H9 (cell line): ENCODE measurements at regions not wholly inside any gene's neighbourhood (a gene's known extent, or its start where the extent isn't known, plus 50 kb on each side); places are given as distances from the start of the nearest gene placed in this dataset.

Experiments used
- DNase-seq: peaks from one replicate; pipeline ENCODE4 v3.0.0-alpha.2; 2017
- H2AFZ ChIP-seq: one replicate; pipeline ENCODE4 v1.6.1; 2013; ENCODE audit warnings: mild to moderate bottlenecking, low read length, control low read depth, moderate library complexity
- H2AK5ac ChIP-seq: 2 replicates; pipeline ENCODE4 v1.6.1; 2013; ENCODE audit warnings: low read length, control low read depth, mixed read lengths; ENCODE audit not compliant: insufficient read length
- H2BK120ac ChIP-seq: one replicate; pipeline ENCODE4 v1.6.1; 2013; ENCODE audit warnings: low read depth, mild to moderate bottlenecking, low read length, control low read depth, inconsistent platforms; ENCODE audit not compliant: poor library complexity, severe bottlenecking
- H2BK12ac ChIP-seq: 2 replicates; pipeline ENCODE4 v1.6.1; 2013; ENCODE audit warnings: low read length, control low read depth, mixed read lengths, low read depth; ENCODE audit not compliant: insufficient read length
- H2BK15ac ChIP-seq: 2 replicates; pipeline ENCODE4 v1.6.1; 2013; ENCODE audit warnings: low read depth, low read length, control low read depth
- H2BK20ac ChIP-seq: one replicate; pipeline ENCODE4 v1.6.1; 2013; ENCODE audit warnings: low read depth, mild to moderate bottlenecking, low read length, control low read depth, inconsistent platforms; ENCODE audit not compliant: poor library complexity, severe bottlenecking
- H2BK5ac ChIP-seq: 2 replicates; pipeline ENCODE4 v1.6.1; 2013; ENCODE audit warnings: low read length, control low read depth, mixed read lengths; ENCODE audit not compliant: insufficient read length
- H3K14ac ChIP-seq: 2 replicates; pipeline ENCODE4 v1.6.1; 2013; ENCODE audit warnings: low read length, control low read depth; ENCODE audit not compliant: insufficient read depth
- H3K18ac ChIP-seq: 2 replicates; pipeline ENCODE4 v1.6.1; 2013; ENCODE audit warnings: low read depth, mild to moderate bottlenecking, mixed read lengths, low read length, control low read depth; ENCODE audit not compliant: insufficient read length
- H3K23ac ChIP-seq: 2 replicates; pipeline ENCODE4 v1.6.1; 2013; ENCODE audit warnings: low read length, control low read depth, mixed read lengths, low read depth; ENCODE audit not compliant: insufficient read length
- H3K23me2 ChIP-seq: 2 replicates; pipeline ENCODE4 v1.6.1; 2013; ENCODE audit warnings: low read depth, mild to moderate bottlenecking, mixed read lengths, low read length, control low read depth; ENCODE audit not compliant: insufficient read length, poor library complexity, severe bottlenecking
- H3K27ac ChIP-seq: 2 replicates; pipeline ENCODE4 v1.5.1; 2013; ENCODE audit warnings: low read length, control low read depth, mixed read lengths, low read depth; ENCODE audit not compliant: insufficient read length
- H3K27me3 ChIP-seq: 2 replicates; pipeline ENCODE4 v1.6.1; 2013; ENCODE audit warnings: low read length, control low read depth, inconsistent platforms; ENCODE audit not compliant: insufficient read depth
- H3K4ac ChIP-seq: 2 replicates; pipeline ENCODE4 v1.6.1; 2013; ENCODE audit warnings: low read depth, mild to moderate bottlenecking, control low read depth, inconsistent platforms, low read length, moderate library complexity
- H3K4me1 ChIP-seq: 2 replicates; pipeline ENCODE4 v1.6.1; 2013; ENCODE audit warnings: low read length, control low read depth, inconsistent platforms; ENCODE audit not compliant: insufficient read depth
- H3K4me2 ChIP-seq: 2 replicates; pipeline ENCODE4 v1.6.1; 2013; ENCODE audit warnings: low read length, control low read depth, mixed read lengths; ENCODE audit not compliant: insufficient read length, insufficient read depth
- H3K56ac ChIP-seq: 2 replicates; pipeline ENCODE4 v1.6.1; 2013; ENCODE audit warnings: low read depth, mild to moderate bottlenecking, mixed read lengths, low read length, control low read depth; ENCODE audit not compliant: insufficient read length
- H3K79me1 ChIP-seq: 2 replicates; pipeline ENCODE4 v1.6.1; 2013; ENCODE audit warnings: low read depth, mild to moderate bottlenecking, moderate library complexity, low read length, control low read depth, inconsistent platforms; ENCODE audit not compliant: insufficient read depth, poor library complexity, severe bottlenecking
- H3K79me2 ChIP-seq: 2 replicates; pipeline ENCODE4 v1.6.1; 2013; ENCODE audit warnings: low read length, control low read depth, inconsistent platforms; ENCODE audit not compliant: insufficient read depth
- H3K9ac ChIP-seq: 2 replicates; pipeline ENCODE4 v1.6.1; 2013; ENCODE audit warnings: low read length, control low read depth, mixed read lengths; ENCODE audit not compliant: insufficient read length; ENCODE audit errors: extremely low read depth
- H3K9me3 ChIP-seq: one replicate; pipeline ENCODE4 v1.6.1; 2013; ENCODE audit warnings: low read depth, low read length, inconsistent platforms; ENCODE audit not compliant: control insufficient read depth
- H3T11ph ChIP-seq: one replicate; pipeline ENCODE4 v1.6.1; 2013; ENCODE audit warnings: mild to moderate bottlenecking, low read length, control low read depth, inconsistent platforms
- H4K20me1 ChIP-seq: one replicate; pipeline ENCODE4 v1.6.1; 2013; ENCODE audit not compliant: control insufficient read depth, insufficient read length, insufficient read depth
- H4K5ac ChIP-seq: 2 replicates; pipeline ENCODE4 v1.6.1; 2013; ENCODE audit warnings: low read depth, mild to moderate bottlenecking, mixed read lengths, low read length, control low read depth; ENCODE audit not compliant: insufficient read length
- H4K8ac ChIP-seq: replicated peaks from 2 replicates; pipeline ENCODE4 v1.6.1; 2013; ENCODE audit warnings: low read length, control low read depth, mixed read lengths, low read depth; ENCODE audit not compliant: insufficient read length
- H4K91ac ChIP-seq: 2 replicates; pipeline ENCODE4 v1.6.1; 2013; ENCODE audit warnings: low read depth, mild to moderate bottlenecking, moderate library complexity, mixed read lengths, low read length, control low read depth; ENCODE audit not compliant: insufficient read length
- H3K27ac Mint-ChIP-seq, 3 experiments: 2 replicates in 2 of 3; 3 replicates in 1 of 3; pipeline ENCODE4 v1.8.0; 2020 to 2021; ENCODE audit warnings: mixed read lengths in 3 of 3, mild to moderate bottlenecking in 1 of 3, moderate library complexity in 1 of 3
- H3K27me3 Mint-ChIP-seq: 2 replicates; pipeline ENCODE4 v1.8.0; 2021; ENCODE audit warnings: low read depth, mild to moderate bottlenecking, moderate library complexity, mixed read lengths
- H3K36me3 Mint-ChIP-seq, 3 experiments: 2 replicates in 2 of 3; 3 replicates in 1 of 3; pipeline ENCODE4 v1.8.0; 2020 to 2021; ENCODE audit warnings: low read depth in 3 of 3, mixed read lengths in 3 of 3; ENCODE audit not compliant: insufficient read depth in 1 of 3
- H3K4me1 Mint-ChIP-seq, 2 experiments: 2 replicates each; pipeline ENCODE4 v1.8.0; 2020; ENCODE audit warnings: mixed read lengths in 2 of 2
- H3K4me3 Mint-ChIP-seq, 2 experiments: 2 replicates in 1 of 2; 3 replicates in 1 of 2; pipeline ENCODE4 v1.8.0; 2020 to 2021; ENCODE audit warnings: mild to moderate bottlenecking in 2 of 2, mixed read lengths in 2 of 2, moderate library complexity in 1 of 2
- H3K9me3 Mint-ChIP-seq, 2 experiments: 2 replicates in 1 of 2; 3 replicates in 1 of 2; pipeline ENCODE4 v1.8.0; 2020; ENCODE audit warnings: mild to moderate bottlenecking in 2 of 2, mixed read lengths in 2 of 2, moderate library complexity in 1 of 2
- WGBS: extraction: QIAGEN DNeasy Blood & Tissue Kit; methylation state at CpG from one replicate; pipeline ENCODE4 v1.1.7; 2013; ENCODE audit warnings: missing lambda C conversion rate, low lambda C conversion rate, mixed read lengths; ENCODE audit not compliant: insufficient read length; ENCODE audit errors: extremely low coverage; 5-methylcytosine and 5-hydroxymethylcytosine counted together
- TF ChIP-seq, protein P1 (sequence below): fragments of 200-600 bp; sonication (generic); conservative IDR thresholded peaks from 3 replicates; pipeline ENCODE4 v1.8.0; 2021; ENCODE audit warnings: antibody characterized with exemption, mild to moderate bottlenecking

DNA sequence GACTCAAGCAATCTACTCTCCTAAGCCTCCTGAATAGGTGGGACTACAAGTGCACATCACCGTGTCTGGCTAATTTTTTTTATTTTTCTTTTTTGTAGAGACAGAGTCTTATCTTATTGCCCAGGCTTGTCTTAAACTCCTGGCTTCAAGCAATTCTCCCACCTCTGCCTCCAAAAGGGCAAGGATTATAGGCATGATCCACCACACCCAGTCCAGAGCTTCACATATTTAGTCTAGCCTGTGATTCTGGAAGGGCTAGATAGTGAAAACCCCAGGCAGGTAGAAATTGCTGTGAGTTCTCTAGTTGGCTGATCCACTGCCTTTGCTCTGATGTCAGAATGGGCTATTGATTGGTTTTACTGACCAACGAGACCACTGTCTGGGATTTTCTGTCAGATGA, 854.6 kb upstream of the MIR17HG start:
- Histone ChIP-seq H4K91ac (no peak overlapping the region), H3K9me3 (no peaks in the 10 kb centered on the region), H3K56ac (no peak overlapping the region), H3K14ac (no peak overlapping the region), H4K20me1 (no peaks in the 10 kb centered on the region), H2BK5ac (no peak overlapping the region), H2BK12ac (no peak overlapping the region), H2AFZ (no peak overlapping the region), H2BK15ac (no peak overlapping the region), H3K27me3 (no peaks in the 10 kb centered on the region), H2BK20ac (no peak overlapping the region), H4K5ac (no peak overlapping the region), H2AK5ac (no peak overlapping the region), H3T11ph (no peak overlapping the region), H3K4ac (no peak overlapping the region), H3K18ac (no peak overlapping the region), H3K27ac (no peak overlapping the region), H3K23ac (no peak overlapping the region), H3K23me2 (no peaks in the 10 kb centered on the region), H3K9ac (no peak overlapping the region), H3K4me1 (no peaks in the 10 kb centered on the region), H4K8ac (no peak overlapping the region), H3K79me1 (no peaks in the 10 kb centered on the region), H2BK120ac (no peak overlapping the region), H3K79me2 (no peaks in the 10 kb centered on the region), H3K4me2 (no peak overlapping the region)
- no peaks in the 10 kb centered on the region for H3K4me1 Mint-ChIP-seq
- H3K27ac Mint-ChIP-seq: no peak overlapping the region
- no peaks in the 10 kb centered on the region for H3K36me3 Mint-ChIP-seq
- H3K27me3 Mint-ChIP-seq: no peaks in the 10 kb centered on the region
- DNase-seq: no peak
- H3K9me3 Mint-ChIP-seq: peaks cover 0 to 6% of the 10 kb centered on the region in 2 experiments; a peak in 3 of 5 replicates
- TF ChIP-seq, protein P1, sequence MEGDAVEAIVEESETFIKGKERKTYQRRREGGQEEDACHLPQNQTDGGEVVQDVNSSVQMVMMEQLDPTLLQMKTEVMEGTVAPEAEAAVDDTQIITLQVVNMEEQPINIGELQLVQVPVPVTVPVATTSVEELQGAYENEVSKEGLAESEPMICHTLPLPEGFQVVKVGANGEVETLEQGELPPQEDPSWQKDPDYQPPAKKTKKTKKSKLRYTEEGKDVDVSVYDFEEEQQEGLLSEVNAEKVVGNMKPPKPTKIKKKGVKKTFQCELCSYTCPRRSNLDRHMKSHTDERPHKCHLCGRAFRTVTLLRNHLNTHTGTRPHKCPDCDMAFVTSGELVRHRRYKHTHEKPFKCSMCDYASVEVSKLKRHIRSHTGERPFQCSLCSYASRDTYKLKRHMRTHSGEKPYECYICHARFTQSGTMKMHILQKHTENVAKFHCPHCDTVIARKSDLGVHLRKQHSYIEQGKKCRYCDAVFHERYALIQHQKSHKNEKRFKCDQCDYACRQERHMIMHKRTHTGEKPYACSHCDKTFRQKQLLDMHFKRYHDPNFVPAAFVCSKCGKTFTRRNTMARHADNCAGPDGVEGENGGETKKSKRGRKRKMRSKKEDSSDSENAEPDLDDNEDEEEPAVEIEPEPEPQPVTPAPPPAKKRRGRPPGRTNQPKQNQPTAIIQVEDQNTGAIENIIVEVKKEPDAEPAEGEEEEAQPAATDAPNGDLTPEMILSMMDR: no peak
- no peak overlapping the region for H3K4me3 Mint-ChIP-seq
- no CpG with 5 or more reads among the region's 2 CpGs for WGBS
